Ectodermal cell (in vitro differentiated cells): ENCODE measurements at regions not wholly inside any gene's neighbourhood (a gene's known extent, or its start where the extent isn't known, plus 50 kb on each side); places are given as distances from the start of the nearest gene placed in this dataset.
A peak's percentile ranks its signal among the peaks of the same experiment; 100 is the strongest.
"Not testable (repeated sequence)": the region's sequence is repeated elsewhere in the genome, so short reads cannot be mapped to it uniquely, and the experiment has no call there.

Experiments used
- H3K27ac ChIP-seq: 2 replicates; pipeline ENCODE4 v1.7.0; 2013; ENCODE audit warnings: mild to moderate bottlenecking, low read depth, low read length; ENCODE audit not compliant: insufficient read depth, poor library complexity, severe bottlenecking
- H3K27me3 ChIP-seq: 2 replicates; pipeline ENCODE4 v1.7.0; 2013; ENCODE audit warnings: mild to moderate bottlenecking, low read length; ENCODE audit not compliant: insufficient read depth, control insufficient read depth, poor library complexity, severe bottlenecking
- H3K36me3 ChIP-seq: one replicate; pipeline ENCODE4 v1.7.0; 2013; ENCODE audit warnings: low read length; ENCODE audit not compliant: control insufficient read depth, insufficient read depth
- H3K4me1 ChIP-seq: one replicate; pipeline ENCODE4 v1.7.0; 2013; ENCODE audit warnings: low read length; ENCODE audit not compliant: control insufficient read depth, insufficient read depth
- H3K4me3 ChIP-seq: 2 replicates; pipeline ENCODE4 v1.7.0; 2013; ENCODE audit warnings: low read depth, low read length, control low read depth; ENCODE audit not compliant: insufficient read depth
- H3K9me3 ChIP-seq: 2 replicates; pipeline ENCODE4 v1.7.0; 2013; ENCODE audit warnings: mild to moderate bottlenecking, low read length, moderate library complexity; ENCODE audit not compliant: control insufficient read depth
- WGBS, 2 experiments: methylation state at CpG; one replicate each; pipeline ENCODE4 v1.1.7; 2013; ENCODE audit warnings: missing lambda C conversion rate in 2 of 2; 5-methylcytosine and 5-hydroxymethylcytosine counted together

DNA sequence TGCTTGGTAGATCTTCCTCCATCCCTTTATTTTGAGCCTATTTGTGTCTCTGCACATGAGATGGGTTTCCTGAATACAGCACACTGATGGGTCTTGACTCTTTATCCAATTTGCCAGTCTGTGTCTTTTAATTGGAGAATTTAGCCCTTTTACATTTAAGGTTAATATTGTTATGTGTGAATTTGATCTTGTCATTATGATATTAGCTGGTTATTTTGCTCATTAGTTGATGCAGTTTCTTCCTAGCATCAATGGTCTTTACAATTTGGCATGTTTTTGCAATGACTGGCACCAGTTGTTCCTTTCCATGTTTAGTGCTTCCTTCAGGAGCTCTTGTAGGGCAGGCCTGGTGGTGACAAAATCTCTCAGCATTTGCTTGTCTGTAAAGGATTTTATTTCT, 72.4 kb downstream of the HNRNPD start:
- H3K27ac ChIP-seq, H3K4me1 ChIP-seq, H3K27me3 ChIP-seq, H3K4me3 ChIP-seq, H3K9me3 ChIP-seq, H3K36me3 ChIP-seq: not testable (repeated sequence)

DNA sequence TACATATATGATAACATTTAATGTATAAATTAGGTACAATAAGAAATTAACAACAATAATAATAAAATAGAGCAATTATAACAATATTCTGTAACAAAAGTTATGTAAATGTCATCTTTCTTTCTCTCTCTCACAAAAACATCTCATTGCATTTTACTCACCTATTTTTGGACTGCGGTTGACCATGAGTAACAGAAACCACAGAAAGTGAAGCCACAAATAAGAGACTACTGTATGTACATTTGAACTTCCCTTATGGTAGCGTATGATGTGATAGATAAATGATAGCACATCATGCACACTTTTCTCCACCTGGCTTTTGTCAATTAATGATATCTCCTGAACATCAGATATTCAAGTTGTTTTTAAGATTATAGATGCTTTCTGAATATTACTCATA, 80.5 kb downstream of the HNRNPD start:
- Histone ChIP-seq H3K4me1 (no peaks in the 10 kb centered on the region), H3K27ac (no peak overlapping the region), H3K27me3 (no peaks in the 10 kb centered on the region), H3K36me3 (no peaks in the 10 kb centered on the region), H3K4me3 (no peak overlapping the region), H3K9me3 (no peaks in the 10 kb centered on the region)
- WGBS, 2 experiments, result 95 to 100% methylated on average over 1 to 2 of the region's 2 CpGs

DNA sequence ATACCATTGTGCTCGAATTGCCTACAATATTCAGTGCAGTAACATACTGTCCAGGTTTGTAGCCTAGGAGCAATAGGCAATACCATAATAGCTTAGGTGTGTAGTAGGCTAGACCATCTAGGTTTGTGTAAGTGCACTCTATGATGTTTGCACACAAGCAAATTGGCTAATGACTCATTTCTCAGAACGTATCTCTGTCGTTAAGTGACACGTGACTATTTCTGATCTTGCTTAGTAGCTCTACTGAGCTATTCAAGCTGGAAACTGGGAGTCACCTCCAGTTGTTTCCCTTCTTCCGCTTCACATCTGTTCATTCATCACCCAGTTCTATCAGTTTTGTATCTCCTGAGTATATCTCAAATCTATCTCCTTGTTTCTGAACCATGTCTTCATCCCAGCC, 86.1 kb downstream of the HNRNPD start:
- H3K9me3 ChIP-seq, result no peaks in the 10 kb centered on the region
- H3K4me3 ChIP-seq, result no peak overlapping the region
- H3K4me1 ChIP-seq, result peaks cover 4% of the 10 kb centered on the region
- peaks cover 9% of the 10 kb centered on the region for H3K27me3 ChIP-seq
- H3K36me3 ChIP-seq, result no peaks in the 10 kb centered on the region
- H3K27ac ChIP-seq, result no peak overlapping the region
- 89% methylated on average over 5 of the region's 5 CpGs for WGBS, 2 experiments

DNA sequence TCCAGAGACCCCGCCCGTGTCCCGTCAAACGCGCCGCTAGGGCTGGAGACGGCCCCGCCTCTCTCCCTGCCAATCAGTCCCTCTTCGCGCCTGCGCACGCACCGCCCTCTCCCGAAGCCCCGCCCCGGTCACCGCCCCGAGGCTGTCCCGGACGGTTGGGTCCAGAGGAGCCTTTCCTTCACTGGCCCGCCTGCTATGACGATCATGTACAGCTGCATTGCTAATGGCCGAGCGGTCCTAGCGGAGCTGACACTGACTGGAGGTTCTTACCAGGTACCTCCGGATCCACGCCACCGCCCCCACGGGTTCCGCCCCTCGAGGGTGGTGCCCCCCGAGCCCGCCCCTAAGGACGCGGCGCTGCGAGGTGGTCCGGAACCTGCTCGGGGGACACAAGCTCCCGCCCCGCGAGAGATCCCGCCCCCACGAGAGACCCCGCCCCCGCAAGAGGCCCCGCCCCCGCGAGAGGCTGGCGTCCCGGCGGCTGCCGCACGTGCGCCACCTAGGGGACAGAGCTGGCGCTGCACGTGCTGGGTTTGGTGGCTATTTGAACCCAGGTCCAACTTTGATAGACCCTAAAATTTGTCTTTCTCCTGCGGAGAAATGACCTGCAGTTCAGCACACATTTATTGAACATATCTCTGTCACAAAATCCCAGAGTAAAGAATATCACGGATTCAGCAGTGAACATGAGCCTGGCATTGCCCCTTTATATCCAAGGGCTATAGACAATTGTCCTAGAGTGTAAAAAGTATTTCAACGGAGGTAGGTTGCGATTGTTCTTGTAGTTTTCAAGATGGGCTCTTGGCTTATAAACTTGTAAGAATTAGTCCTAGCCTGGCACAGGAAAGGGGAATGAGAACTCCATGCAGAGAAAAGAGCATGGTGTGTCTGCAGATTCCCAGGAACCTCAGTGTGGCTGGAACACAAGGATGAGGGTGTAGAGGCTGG, 88.7 kb downstream of the HNRNPD start:
- peak overlapping the region; percentile 46 for H3K4me3 ChIP-seq
- 4% methylated on average over 61 of the region's 61 CpGs for WGBS, 2 experiments

DNA sequence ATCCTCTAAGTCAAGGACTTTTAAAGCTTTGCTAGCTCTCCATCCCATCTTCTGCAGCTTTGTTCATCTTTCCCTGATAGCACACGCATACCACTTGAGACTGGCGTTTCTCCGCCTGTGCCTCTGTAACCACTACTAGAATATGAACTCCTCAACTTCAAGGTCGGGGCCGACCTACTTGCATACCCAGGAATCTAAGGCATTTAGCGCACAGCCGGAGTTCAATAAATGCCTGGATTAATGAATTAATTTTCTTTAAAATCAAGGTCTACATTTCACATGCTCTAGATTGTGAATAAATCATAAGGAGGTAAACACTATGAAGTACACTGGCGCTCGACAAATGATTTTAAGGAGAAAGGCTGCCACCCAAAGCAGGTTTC, 89.3 kb downstream of the HNRNPD start:
- Histone ChIP-seq H3K27ac (no peak overlapping the region), H3K36me3 (no peaks in the 10 kb centered on the region), H3K4me3 (peak overlapping the region; percentile 46), H3K4me1 (peaks cover 4% of the 10 kb centered on the region), H3K9me3 (no peaks in the 10 kb centered on the region), H3K27me3 (peaks cover 9% of the 10 kb centered on the region)
- WGBS, 2 experiments, result 12 to 25% methylated on average over 7 to 9 of the region's 9 CpGs

More for the DNA sequence above, 88.7 kb downstream of the HNRNPD start:
- Histone ChIP-seq H3K9me3 (no peaks in the 10 kb centered on the region), H3K27me3 (peaks cover 9% of the 10 kb centered on the region), H3K27ac (peak overlapping the region; percentile 17), H3K4me1 (peaks cover 4% of the 10 kb centered on the region), H3K36me3 (no peaks in the 10 kb centered on the region)

DNA sequence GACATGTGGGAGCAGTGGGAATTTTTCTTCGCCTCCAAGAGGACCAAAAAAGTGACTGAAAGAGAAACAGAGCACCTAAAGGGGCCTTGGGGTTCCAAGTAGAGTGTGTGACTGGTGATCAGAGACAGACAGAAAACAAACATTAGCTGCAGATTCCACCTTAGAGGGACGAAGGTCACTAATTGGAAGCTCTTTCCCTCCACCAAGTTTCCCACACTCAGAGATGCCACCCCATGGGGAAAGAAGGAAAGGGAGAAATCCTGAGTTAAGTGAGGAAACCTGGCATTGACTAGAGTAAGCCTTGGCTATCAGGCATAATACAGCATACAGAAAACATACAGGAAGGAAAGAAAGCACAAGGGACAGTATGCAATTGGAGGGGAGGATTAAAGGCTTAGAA, 90.9 kb downstream of the HNRNPD start:
- WGBS, 2 experiments, result 79 to 80% methylated on average over 2 of the region's 2 CpGs
- H3K9me3 ChIP-seq, result no peaks in the 10 kb centered on the region
- H3K36me3 ChIP-seq, result no peaks in the 10 kb centered on the region
- H3K4me3 ChIP-seq, result no peak overlapping the region
- H3K27me3 ChIP-seq, result peaks cover 9% of the 10 kb centered on the region
- no peak overlapping the region for H3K27ac ChIP-seq
- peaks cover 4% of the 10 kb centered on the region for H3K4me1 ChIP-seq

DNA sequence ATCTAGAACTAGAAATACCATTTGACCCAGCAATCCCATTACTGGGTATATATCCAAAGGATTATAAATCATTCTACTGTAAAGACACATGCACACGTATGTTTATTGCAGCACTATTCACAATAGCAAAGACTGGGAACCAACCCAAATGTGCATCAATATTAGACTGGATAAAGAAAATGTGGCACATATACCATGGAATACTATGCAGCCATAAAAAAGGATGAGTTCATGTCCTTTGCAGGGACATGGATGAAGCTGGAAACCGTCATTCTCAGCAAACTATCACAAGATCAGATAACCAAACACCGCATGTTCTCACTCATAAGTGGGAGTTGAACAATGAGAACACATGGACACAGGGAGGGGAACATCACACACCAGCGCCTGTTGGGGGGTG, 94.2 kb downstream of the HNRNPD start:
- not testable (repeated sequence) for H3K9me3 ChIP-seq, H3K4me1 ChIP-seq, H3K27ac ChIP-seq, H3K4me3 ChIP-seq, H3K27me3 ChIP-seq, H3K36me3 ChIP-seq
- 84 to 91% methylated on average over 3 to 4 of the region's 4 CpGs for WGBS, 2 experiments

DNA sequence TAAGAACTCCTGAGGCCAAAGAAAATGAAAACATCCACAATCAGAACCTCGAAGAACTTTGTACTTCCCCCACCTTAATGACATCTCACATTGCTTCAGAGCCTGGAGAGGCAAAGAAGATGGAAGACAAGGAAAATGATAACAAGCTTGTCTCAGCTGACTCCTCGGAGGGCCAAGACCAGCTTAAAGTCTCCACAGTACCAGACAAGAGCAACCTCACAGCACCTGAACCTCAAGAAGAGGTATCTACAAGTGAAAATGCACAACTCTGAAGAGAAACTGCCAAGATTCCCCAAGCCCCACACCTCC, 97.5 kb downstream of the HNRNPD start:
- no peak overlapping the region for H3K4me3 ChIP-seq
- WGBS, 2 experiments, result 82 to 90% methylated on average over 2 of the region's 2 CpGs
- H3K36me3 ChIP-seq, result no peaks in the 10 kb centered on the region
- H3K27me3 ChIP-seq, result no peaks in the 10 kb centered on the region
- no peaks in the 10 kb centered on the region for H3K9me3 ChIP-seq
- H3K27ac ChIP-seq, result no peak overlapping the region
- no peaks in the 10 kb centered on the region for H3K4me1 ChIP-seq

DNA sequence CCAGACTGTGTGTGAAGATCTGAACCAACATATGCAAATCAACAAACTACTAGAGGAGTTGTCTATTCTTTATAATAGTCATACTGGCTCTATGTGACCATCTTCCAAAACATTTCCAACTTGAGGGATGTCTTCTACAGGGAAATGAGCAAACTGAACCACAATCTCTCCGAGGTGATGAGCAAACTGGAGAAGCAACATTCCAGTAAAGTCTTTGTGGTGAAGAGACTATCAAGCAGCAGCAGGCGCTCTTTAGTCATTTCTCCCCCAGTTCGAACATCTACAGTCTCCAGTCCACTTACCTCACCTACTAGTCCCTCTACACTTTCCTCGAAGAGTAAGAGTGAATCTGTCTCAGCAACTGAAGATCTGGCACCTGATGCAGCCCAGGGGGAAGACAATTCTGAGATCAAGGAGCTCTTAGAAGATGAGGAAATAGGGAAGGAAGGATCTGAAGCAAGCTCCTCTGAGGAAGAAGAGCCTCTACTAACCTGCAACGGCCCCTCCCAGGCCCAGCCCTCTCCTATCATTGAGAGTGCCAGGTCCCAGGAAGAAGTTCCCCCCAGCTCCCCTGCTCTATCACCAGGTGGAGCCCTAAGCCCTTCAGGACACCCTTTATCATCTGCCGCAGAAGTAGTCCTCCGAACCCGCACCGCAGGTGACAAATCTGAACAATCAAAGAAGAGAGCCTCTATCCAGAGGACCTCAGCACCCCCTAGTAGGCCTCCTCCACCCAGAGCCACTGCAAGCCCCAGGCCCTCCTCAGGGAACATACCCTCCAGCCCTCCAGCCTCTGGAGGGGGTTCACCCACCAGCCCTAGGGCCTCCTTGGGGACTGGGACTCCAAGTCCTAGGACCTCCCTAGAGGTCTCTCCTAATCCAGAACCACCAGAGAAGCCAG, 98.1 kb downstream of the HNRNPD start:
- no peaks in the 10 kb centered on the region for H3K36me3 ChIP-seq
- H3K27ac ChIP-seq, result no peak overlapping the region
- H3K9me3 ChIP-seq, result no peaks in the 10 kb centered on the region
- WGBS, 2 experiments, result 87 to 91% methylated on average over 9 of the region's 9 CpGs
- no peaks in the 10 kb centered on the region for H3K4me1 ChIP-seq
- H3K4me3 ChIP-seq, result no peak overlapping the region
- no peaks in the 10 kb centered on the region for H3K27me3 ChIP-seq

DNA sequence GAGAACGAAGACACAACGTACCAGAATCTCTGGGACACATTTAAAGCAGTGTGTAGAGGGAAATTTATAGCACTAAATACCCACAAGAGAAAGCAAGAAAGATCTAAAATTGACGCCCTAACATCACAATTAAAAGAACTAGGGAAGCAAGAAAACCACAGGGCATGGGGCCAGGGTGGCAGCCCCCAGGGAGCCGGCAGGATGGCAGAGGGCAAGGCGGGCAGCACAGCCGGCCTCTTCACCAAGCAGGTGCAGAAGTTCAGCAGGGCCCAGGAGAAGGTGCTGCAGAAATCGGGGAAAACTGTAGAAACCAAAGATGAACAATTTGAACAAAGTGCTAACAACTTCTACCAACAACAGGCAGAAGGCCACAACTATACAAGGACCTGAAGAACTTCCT, 99.1 kb downstream of the HNRNPD start:
- H3K36me3 ChIP-seq, H3K27me3 ChIP-seq, H3K9me3 ChIP-seq, H3K27ac ChIP-seq, H3K4me1 ChIP-seq, H3K4me3 ChIP-seq: not testable (repeated sequence)
- WGBS, 2 experiments, result 93 to 95% methylated on average over 7 of the region's 7 CpGs
